Ovary (tissue), 3 donors: ENCODE measurements at regions not wholly inside any gene's neighbourhood (a gene's known extent, or its start where the extent isn't known, plus 50 kb on each side); places are given as distances from the start of the nearest gene placed in this dataset.
"Not testable (repeated sequence)": the region's sequence is repeated elsewhere in the genome, so short reads cannot be mapped to it uniquely, and the experiment has no call there.

Source experiments
- POLR2A ChIP-seq: fragments of 450-650 bp; IDR thresholded peaks from one replicate; pipeline ENCODE4 v1.6.1; 2017; ENCODE audit warnings: antibody characterized with exemption, mild to moderate bottlenecking, moderate library complexity
- TF ChIP-seq, protein P1 (sequence below), 3 donors: fragments of 450-650 bp in 2 of 3; fragments of 200-600 bp in 1 of 3; IDR thresholded peaks; one replicate each; pipeline versions ENCODE4 v1.5.1 to v1.8.0; 2016 to 2022; ENCODE audit warnings: antibody characterized with exemption in 3 of 3, mild to moderate bottlenecking in 1 of 3
- donor health status: DM: no; HTN: no; CAD: no.

DNA sequence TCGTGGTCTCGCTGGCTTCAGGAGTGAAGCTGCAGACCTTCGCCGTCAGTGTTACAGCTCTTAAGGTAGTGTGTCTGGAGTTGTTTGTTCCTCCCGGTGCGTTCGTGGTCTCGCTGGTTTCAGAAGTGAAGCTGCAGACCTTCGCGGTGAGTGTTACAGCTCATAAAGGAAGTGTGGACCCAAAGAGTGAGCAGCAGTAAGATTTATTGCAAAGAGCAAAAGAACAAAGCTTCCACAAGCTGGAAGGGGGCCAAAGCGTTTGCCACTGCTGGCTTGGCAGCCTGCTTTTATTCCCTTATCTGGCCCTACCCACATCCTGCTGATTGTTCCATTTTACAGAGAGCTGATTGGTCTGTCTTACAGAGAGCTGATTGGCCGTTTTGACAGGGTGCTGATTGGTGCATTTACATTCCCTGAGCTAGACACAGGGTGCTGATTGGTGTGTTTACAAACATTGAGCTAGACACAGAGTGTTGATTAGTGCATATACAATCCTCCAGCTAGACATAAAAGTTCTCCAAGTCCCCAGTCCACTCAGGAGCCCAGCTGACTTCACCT, 1256.0 kb downstream of the STIM2 start:
- TF ChIP-seq, protein P1, sequence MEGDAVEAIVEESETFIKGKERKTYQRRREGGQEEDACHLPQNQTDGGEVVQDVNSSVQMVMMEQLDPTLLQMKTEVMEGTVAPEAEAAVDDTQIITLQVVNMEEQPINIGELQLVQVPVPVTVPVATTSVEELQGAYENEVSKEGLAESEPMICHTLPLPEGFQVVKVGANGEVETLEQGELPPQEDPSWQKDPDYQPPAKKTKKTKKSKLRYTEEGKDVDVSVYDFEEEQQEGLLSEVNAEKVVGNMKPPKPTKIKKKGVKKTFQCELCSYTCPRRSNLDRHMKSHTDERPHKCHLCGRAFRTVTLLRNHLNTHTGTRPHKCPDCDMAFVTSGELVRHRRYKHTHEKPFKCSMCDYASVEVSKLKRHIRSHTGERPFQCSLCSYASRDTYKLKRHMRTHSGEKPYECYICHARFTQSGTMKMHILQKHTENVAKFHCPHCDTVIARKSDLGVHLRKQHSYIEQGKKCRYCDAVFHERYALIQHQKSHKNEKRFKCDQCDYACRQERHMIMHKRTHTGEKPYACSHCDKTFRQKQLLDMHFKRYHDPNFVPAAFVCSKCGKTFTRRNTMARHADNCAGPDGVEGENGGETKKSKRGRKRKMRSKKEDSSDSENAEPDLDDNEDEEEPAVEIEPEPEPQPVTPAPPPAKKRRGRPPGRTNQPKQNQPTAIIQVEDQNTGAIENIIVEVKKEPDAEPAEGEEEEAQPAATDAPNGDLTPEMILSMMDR (IDR thresholded peaks at IDR 0.05) = not testable (repeated sequence)
- not testable (repeated sequence) for TF ChIP-seq POLR2A
